ENCODE measurements at regions not wholly inside any gene's neighbourhood (a gene's known extent, or its start where the extent isn't known, plus 50 kb on each side); places are given as distances from the start of the nearest gene placed in this dataset.

- no peaks in the 10 kb centered on the region for H3K4me1 ChIP-seq
- H3K4me3 ChIP-seq = no peak overlapping the region
- intact Hi-C loops (cut with DNase I) = no loop called here
- no peaks in the 10 kb centered on the region for H3K27me3 ChIP-seq
- no peak for TF ChIP-seq CTCF (IDR thresholded peaks at IDR 0.05)
- no peak overlapping the region for H3K27ac ChIP-seq
- no peaks in the 10 kb centered on the region for H3K9me3 ChIP-seq
- ATAC-seq (no peak), DNase-seq (no peak)
- H3K36me3 ChIP-seq = no peaks in the 10 kb centered on the region
Measured at GRCh38 chr4:24089851-24090534, 200.1 kb upstream of the PPARGC1A start.

GRCh38 chr4:24080871-24081270, 191.0 kb upstream of the PPARGC1A start:
- no peak for DNase-seq
- intact Hi-C loops (cut with DNase I) = no loop called here
- no peaks in the 10 kb centered on the region for H3K9me3 ChIP-seq
- no peaks in the 10 kb centered on the region for H3K27me3 ChIP-seq
- no peak for TF ChIP-seq CTCF (IDR thresholded peaks at IDR 0.05)
- no peaks in the 10 kb centered on the region for H3K36me3 ChIP-seq
- H3K4me3 ChIP-seq = no peak overlapping the region
- H3K4me1 ChIP-seq = no peaks in the 10 kb centered on the region
- no peak overlapping the region for H3K27ac ChIP-seq
- no peak for ATAC-seq

- Histone ChIP-seq H3K36me3 (no peaks in the 10 kb centered on the region), H3K9me3 (no peaks in the 10 kb centered on the region), H3K4me1 (no peaks in the 10 kb centered on the region), H3K4me3 (no peak overlapping the region), H3K27ac (no peak overlapping the region), H3K27me3 (no peaks in the 10 kb centered on the region)
- intact Hi-C loops (cut with DNase I) = no loop called here
- no peak for TF ChIP-seq CTCF (IDR thresholded peaks at IDR 0.05)
- DNase-seq (no peak), ATAC-seq (no peak)
Measured at GRCh38 chr4:24078347-24078962, 188.6 kb upstream of the PPARGC1A start.

- ATAC-seq = no peak
- Histone ChIP-seq H3K36me3 (no peaks in the 10 kb centered on the region), H3K9me3 (no peaks in the 10 kb centered on the region), H3K4me3 (no peak overlapping the region), H3K27ac (no peak overlapping the region), H3K27me3 (no peaks in the 10 kb centered on the region), H3K4me1 (no peaks in the 10 kb centered on the region)
- TF ChIP-seq CTCF (IDR thresholded peaks at IDR 0.05) = no peak
- no peak for DNase-seq
- intact Hi-C loops (cut with DNase I) = no loop called here
Measured at GRCh38 chr4:24076811-24077210, 187.0 kb upstream of the PPARGC1A start.

GRCh38 chr4:24073948-24074347, 184.1 kb upstream of the PPARGC1A start:
- intact Hi-C loops (cut with DNase I) = no loop called here
- TF ChIP-seq CTCF (IDR thresholded peaks at IDR 0.05) = no peak
- Histone ChIP-seq H3K36me3 (no peaks in the 10 kb centered on the region), H3K4me3 (no peak overlapping the region), H3K27ac (no peak overlapping the region), H3K9me3 (no peaks in the 10 kb centered on the region), H3K4me1 (no peaks in the 10 kb centered on the region), H3K27me3 (no peaks in the 10 kb centered on the region)
- DNase-seq (no peak), ATAC-seq (no peak)
